Mesendoderm (in vitro differentiated cells): ENCODE measurements at regions not wholly inside any gene's neighbourhood (a gene's known extent, or its start where the extent isn't known, plus 50 kb on each side); places are given as distances from the start of the nearest gene placed in this dataset.

Experiments used
- DNase-seq: peaks from one replicate; pipeline ENCODE4 v3.0.0; 2013
- H2AK5ac ChIP-seq: 2 replicates; pipeline ENCODE4 v1.6.1; 2013; ENCODE audit warnings: low read length, inconsistent platforms
- H2BK120ac ChIP-seq: 2 replicates; pipeline ENCODE4 v1.6.1; 2013; ENCODE audit warnings: low read depth, mild to moderate bottlenecking, low read length, moderate library complexity, mixed read lengths
- H2BK15ac ChIP-seq: replicated peaks from 2 replicates; pipeline ENCODE4 v1.6.1; 2013; ENCODE audit warnings: low read depth, mild to moderate bottlenecking, moderate library complexity
- H2BK5ac ChIP-seq: 2 replicates; pipeline ENCODE4 v1.6.1; 2013; ENCODE audit warnings: low read length, inconsistent platforms
- H3K18ac ChIP-seq: 2 replicates; pipeline ENCODE4 v1.6.1; 2013; ENCODE audit warnings: mild to moderate bottlenecking, low read length, mixed read lengths
- H3K23ac ChIP-seq: one replicate; pipeline ENCODE4 v1.6.1; 2013; ENCODE audit warnings: low read length
- H3K27ac ChIP-seq: 2 replicates; pipeline ENCODE4 v1.5.1; 2013; ENCODE audit warnings: low read depth, mild to moderate bottlenecking, inconsistent platforms, low read length, moderate library complexity
- H3K27me3 ChIP-seq: 2 replicates; pipeline ENCODE4 v1.6.1; 2013; ENCODE audit warnings: low read length, control low read depth, mild to moderate bottlenecking, inconsistent platforms; ENCODE audit not compliant: insufficient read depth, poor library complexity
- H3K36me3 ChIP-seq: 2 replicates; pipeline ENCODE4 v1.6.1; 2013; ENCODE audit warnings: low read length, inconsistent platforms; ENCODE audit not compliant: control insufficient read depth, insufficient read depth
- H3K4ac ChIP-seq: one replicate; pipeline ENCODE4 v1.6.1; 2013; ENCODE audit warnings: low read depth, mild to moderate bottlenecking, low read length, moderate library complexity
- H3K4me1 ChIP-seq: 2 replicates; pipeline ENCODE4 v1.6.1; 2013; ENCODE audit warnings: low read depth, low read length, inconsistent platforms; ENCODE audit not compliant: control insufficient read depth
- H3K4me2 ChIP-seq: 2 replicates; pipeline ENCODE4 v1.6.1; 2013; ENCODE audit warnings: low read length
- H3K4me3 ChIP-seq: 2 replicates; pipeline ENCODE4 v1.5.1; 2013; ENCODE audit warnings: mild to moderate bottlenecking, low read length
- H3K56ac ChIP-seq: one replicate; pipeline ENCODE4 v1.6.1; 2013; ENCODE audit warnings: low read length
- H3K79me1 ChIP-seq: 2 replicates; pipeline ENCODE4 v1.6.1; 2013; ENCODE audit warnings: low read length, inconsistent platforms
- H3K79me2 ChIP-seq: 2 replicates; pipeline ENCODE4 v1.6.1; 2013; ENCODE audit warnings: mild to moderate bottlenecking, low read length; ENCODE audit not compliant: control insufficient read depth, insufficient read depth
- H3K9ac ChIP-seq: 2 replicates; pipeline ENCODE4 v1.6.1; 2013; ENCODE audit warnings: low read length, inconsistent platforms
- H4K5ac ChIP-seq: one replicate; pipeline ENCODE4 v1.6.1; 2013; ENCODE audit warnings: low read length
- H4K8ac ChIP-seq: one replicate; pipeline ENCODE4 v1.6.1; 2013; ENCODE audit warnings: low read depth, mild to moderate bottlenecking, control low read depth, low read length, moderate library complexity
- WGBS: extraction: QIAGEN DNeasy Blood & Tissue Kit; methylation state at CpG from one replicate; pipeline ENCODE4 v1.1.7; 2013; ENCODE audit warnings: low lambda C conversion rate, missing lambda C conversion rate; ENCODE audit not compliant: insufficient coverage; ENCODE audit errors: extremely low coverage; 5-methylcytosine and 5-hydroxymethylcytosine counted together

DNA sequence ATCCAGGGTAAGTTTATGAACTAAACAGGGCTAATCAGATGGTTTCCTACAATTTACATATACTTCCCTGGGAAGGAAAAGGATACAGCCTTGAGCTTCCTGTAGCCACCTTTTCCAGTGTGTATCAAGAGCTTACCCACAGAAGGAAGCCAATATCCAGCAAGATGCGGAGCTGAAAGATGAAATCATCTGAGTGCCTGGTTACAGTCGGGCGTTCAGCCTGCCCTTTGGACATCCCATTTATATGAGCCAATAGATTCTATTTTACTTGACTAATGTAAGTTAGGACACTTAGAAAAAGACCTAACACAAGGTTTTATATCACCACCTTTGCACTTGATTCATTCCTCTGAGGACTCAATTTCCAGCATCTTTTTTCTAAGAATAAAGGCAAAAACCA lies 108.2 kb downstream of the UCHL5 start:
- no peaks in the 10 kb centered on the region for H3K27me3 ChIP-seq
- no peak overlapping the region for H3K4me3 ChIP-seq
- H3K36me3 ChIP-seq = no peaks in the 10 kb centered on the region
- no peak overlapping the region for H2BK5ac ChIP-seq
- H2BK15ac ChIP-seq = no peak overlapping the region
- no peak for DNase-seq
- H2AK5ac ChIP-seq = no peak overlapping the region
- H3K27ac ChIP-seq = no peak overlapping the region
- H3K23ac ChIP-seq = no peak overlapping the region
- WGBS = no CpG with 5 or more reads among the region's 3 CpGs
- no peak overlapping the region for H3K4ac ChIP-seq
- no peak overlapping the region for H2BK120ac ChIP-seq
- no peak overlapping the region for H3K9ac ChIP-seq
- H3K18ac ChIP-seq = no peak overlapping the region
- H4K8ac ChIP-seq = no peak overlapping the region
- no peak overlapping the region for H3K56ac ChIP-seq
- no peaks in the 10 kb centered on the region for H3K79me1 ChIP-seq
- H4K5ac ChIP-seq = no peak overlapping the region
- no peaks in the 10 kb centered on the region for H3K4me1 ChIP-seq
- H3K4me2 ChIP-seq = no peak overlapping the region
- no peaks in the 10 kb centered on the region for H3K79me2 ChIP-seq

GRCh38 chr1:192951691-192952460 lies 107.3 kb downstream of the UCHL5 start:
- H4K8ac ChIP-seq = no peak overlapping the region
- H3K4ac ChIP-seq = no peak overlapping the region
- no peak for DNase-seq
- H3K9ac ChIP-seq = no peak overlapping the region
- no peaks in the 10 kb centered on the region for H3K27me3 ChIP-seq
- H3K36me3 ChIP-seq = no peaks in the 10 kb centered on the region
- H3K4me1 ChIP-seq = no peaks in the 10 kb centered on the region
- H3K18ac ChIP-seq = no peak overlapping the region
- no peak overlapping the region for H2BK120ac ChIP-seq
- no peaks in the 10 kb centered on the region for H3K79me1 ChIP-seq
- WGBS = no CpG with 5 or more reads among the region's 6 CpGs
- no peak overlapping the region for H3K4me2 ChIP-seq
- H3K4me3 ChIP-seq = no peak overlapping the region
- H4K5ac ChIP-seq = no peak overlapping the region
- no peak overlapping the region for H2BK15ac ChIP-seq
- no peak overlapping the region for H3K56ac ChIP-seq
- H3K23ac ChIP-seq = no peak overlapping the region
- no peaks in the 10 kb centered on the region for H3K79me2 ChIP-seq
- H2AK5ac ChIP-seq = no peak overlapping the region
- H3K27ac ChIP-seq = no peak overlapping the region
- no peak overlapping the region for H2BK5ac ChIP-seq

GRCh38 chr1:192952646-192953045 lies 106.5 kb downstream of the UCHL5 start:
- Histone ChIP-seq H3K79me1 (no peaks in the 10 kb centered on the region), H3K27ac (no peak overlapping the region), H3K36me3 (no peaks in the 10 kb centered on the region), H2BK120ac (no peak overlapping the region), H2BK15ac (no peak overlapping the region), H3K27me3 (no peaks in the 10 kb centered on the region), H3K4me1 (no peaks in the 10 kb centered on the region), H2BK5ac (no peak overlapping the region), H3K79me2 (no peaks in the 10 kb centered on the region), H4K5ac (no peak overlapping the region), H3K18ac (no peak overlapping the region), H2AK5ac (no peak overlapping the region), H3K23ac (no peak overlapping the region), H3K4ac (no peak overlapping the region), H3K4me2 (no peak overlapping the region), H3K56ac (no peak overlapping the region), H3K9ac (no peak overlapping the region), H3K4me3 (no peak overlapping the region), H4K8ac (no peak overlapping the region)
- WGBS = no CpG with 5 or more reads among the region's 2 CpGs
- DNase-seq = no peak

- Histone ChIP-seq H3K18ac (no peak overlapping the region), H4K8ac (no peak overlapping the region), H3K56ac (no peak overlapping the region), H3K9ac (no peak overlapping the region), H3K4me3 (no peak overlapping the region), H3K4me1 (no peaks in the 10 kb centered on the region), H3K4me2 (no peak overlapping the region), H3K27ac (no peak overlapping the region), H3K23ac (no peak overlapping the region), H2BK120ac (no peak overlapping the region), H4K5ac (no peak overlapping the region), H3K79me1 (no peaks in the 10 kb centered on the region), H2BK5ac (no peak overlapping the region), H2AK5ac (no peak overlapping the region), H3K27me3 (no peaks in the 10 kb centered on the region), H3K79me2 (no peaks in the 10 kb centered on the region), H2BK15ac (no peak overlapping the region), H3K36me3 (no peaks in the 10 kb centered on the region), H3K4ac (no peak overlapping the region)
- no CpG with 5 or more reads among the region's 7 CpGs for WGBS
- DNase-seq = peak; percentile 49
Observed at GRCh38 chr1:192954705-192955265, 104.4 kb downstream of the UCHL5 start.

- Histone ChIP-seq H2BK120ac (no peak overlapping the region), H3K27me3 (no peaks in the 10 kb centered on the region), H3K18ac (no peak overlapping the region), H3K23ac (no peak overlapping the region), H4K8ac (no peak overlapping the region), H3K79me1 (no peaks in the 10 kb centered on the region), H3K4ac (no peak overlapping the region), H2BK15ac (no peak overlapping the region), H3K4me2 (no peak overlapping the region), H3K9ac (no peak overlapping the region), H3K36me3 (no peaks in the 10 kb centered on the region), H3K4me3 (no peak overlapping the region), H3K56ac (no peak overlapping the region), H2BK5ac (no peak overlapping the region), H3K79me2 (no peaks in the 10 kb centered on the region), H4K5ac (no peak overlapping the region), H3K4me1 (no peaks in the 10 kb centered on the region), H3K27ac (no peak overlapping the region), H2AK5ac (no peak overlapping the region)
- no peak for DNase-seq
Observed at GRCh38 chr1:192958350-192958749, 100.8 kb downstream of the UCHL5 start.

DNA sequence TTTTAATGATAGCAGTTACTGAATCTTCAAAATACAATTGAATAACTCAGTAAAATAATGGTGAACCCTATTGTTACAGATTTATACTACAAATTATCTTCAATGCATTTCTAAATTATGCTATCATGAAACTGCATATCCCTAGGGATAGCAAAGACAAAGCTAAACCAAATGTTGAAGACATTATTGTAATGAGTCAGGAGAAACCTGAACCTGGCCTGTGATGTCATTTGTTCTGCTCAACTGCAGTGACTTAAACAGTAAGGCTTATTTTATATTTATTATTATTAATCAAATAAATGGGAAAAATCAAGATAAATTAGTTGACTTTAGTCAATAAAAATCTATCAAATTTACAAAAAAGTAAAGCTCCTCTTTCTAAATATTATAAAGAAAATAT lies 100.3 kb downstream of the UCHL5 start:
- Histone ChIP-seq H3K4me1 (no peaks in the 10 kb centered on the region), H3K79me1 (no peaks in the 10 kb centered on the region), H3K18ac (no peak overlapping the region), H3K9ac (no peak overlapping the region), H2BK120ac (no peak overlapping the region), H3K79me2 (no peaks in the 10 kb centered on the region), H4K8ac (no peak overlapping the region), H3K36me3 (no peaks in the 10 kb centered on the region), H2BK15ac (no peak overlapping the region), H3K27me3 (no peaks in the 10 kb centered on the region), H3K27ac (no peak overlapping the region), H3K23ac (no peak overlapping the region), H4K5ac (no peak overlapping the region), H3K4me3 (no peak overlapping the region), H2AK5ac (no peak overlapping the region), H2BK5ac (no peak overlapping the region), H3K4ac (no peak overlapping the region), H3K56ac (no peak overlapping the region), H3K4me2 (no peak overlapping the region)
- no peak for DNase-seq
